GM23338 (cell line): ENCODE measurements at regions not wholly inside any gene's neighbourhood (a gene's known extent, or its start where the extent isn't known, plus 50 kb on each side); places are given as distances from the start of the nearest gene placed in this dataset.

Experiments
- CREB1 ChIP-seq: fragments of 250-450 bp; sonication (Bioruptor Pico); IDR thresholded peaks from 2 replicates; pipeline ENCODE4 v1.5.0; 2020; ENCODE audit warnings: low read depth, mild to moderate bottlenecking, moderate library complexity
- CTCF ChIP-seq, 2 experiments: fragments of 200-600 bp in 1 of 2; sonication (generic) in 1 of 2; conservative IDR thresholded peaks; 2 replicates each; pipeline versions ENCODE4 v1.5.1 to v1.6.1; 2016 to 2017; ENCODE audit warnings: antibody characterized with exemption in 2 of 2, low read depth in 2 of 2, mild to moderate bottlenecking in 2 of 2, moderate library complexity in 1 of 2
- EZH2 ChIP-seq: fragments of 200-600 bp; sonication (generic); IDR thresholded peaks from one replicate; pipeline ENCODE4 v1.8.0; 2017; ENCODE audit warnings: antibody characterized with exemption, mild to moderate bottlenecking, low read depth; ENCODE audit not compliant: unreplicated experiment
- EZH2phosphoT487 ChIP-seq: fragments of 200-600 bp; sonication (generic); IDR thresholded peaks from one replicate; pipeline ENCODE4 v1.8.1; 2018; ENCODE audit warnings: antibody characterized with exemption; ENCODE audit not compliant: unreplicated experiment
- JUNB ChIP-seq: IDR thresholded peaks from one replicate; pipeline ENCODE4 v1.6.1; 2016; ENCODE audit warnings: antibody characterized with exemption; ENCODE audit not compliant: unreplicated experiment
- NANOG ChIP-seq: IDR thresholded peaks from 2 replicates; pipeline ENCODE4 v1.6.1; 2016; ENCODE audit warnings: antibody characterized with exemption, borderline replicate concordance
- POLR2AphosphoS5 ChIP-seq: IDR thresholded peaks from 2 replicates; pipeline ENCODE4 v1.6.1; 2016; ENCODE audit warnings: antibody characterized with exemption, low read depth
- REST ChIP-seq: IDR thresholded peaks from one replicate; pipeline ENCODE4 v1.6.1; 2018; ENCODE audit warnings: antibody characterized with exemption; ENCODE audit not compliant: unreplicated experiment
- STAT1 ChIP-seq: IDR thresholded peaks from one replicate; pipeline ENCODE4 v1.6.1; 2016; ENCODE audit warnings: antibody characterized with exemption; ENCODE audit not compliant: unreplicated experiment
- ZNF114 ChIP-seq: fragments of 250-450 bp; sonication (Bioruptor Pico); IDR thresholded peaks from 2 replicates; pipeline ENCODE4 v1.5.0; 2020; ENCODE audit warnings: mild to moderate bottlenecking, moderate library complexity

DNA sequence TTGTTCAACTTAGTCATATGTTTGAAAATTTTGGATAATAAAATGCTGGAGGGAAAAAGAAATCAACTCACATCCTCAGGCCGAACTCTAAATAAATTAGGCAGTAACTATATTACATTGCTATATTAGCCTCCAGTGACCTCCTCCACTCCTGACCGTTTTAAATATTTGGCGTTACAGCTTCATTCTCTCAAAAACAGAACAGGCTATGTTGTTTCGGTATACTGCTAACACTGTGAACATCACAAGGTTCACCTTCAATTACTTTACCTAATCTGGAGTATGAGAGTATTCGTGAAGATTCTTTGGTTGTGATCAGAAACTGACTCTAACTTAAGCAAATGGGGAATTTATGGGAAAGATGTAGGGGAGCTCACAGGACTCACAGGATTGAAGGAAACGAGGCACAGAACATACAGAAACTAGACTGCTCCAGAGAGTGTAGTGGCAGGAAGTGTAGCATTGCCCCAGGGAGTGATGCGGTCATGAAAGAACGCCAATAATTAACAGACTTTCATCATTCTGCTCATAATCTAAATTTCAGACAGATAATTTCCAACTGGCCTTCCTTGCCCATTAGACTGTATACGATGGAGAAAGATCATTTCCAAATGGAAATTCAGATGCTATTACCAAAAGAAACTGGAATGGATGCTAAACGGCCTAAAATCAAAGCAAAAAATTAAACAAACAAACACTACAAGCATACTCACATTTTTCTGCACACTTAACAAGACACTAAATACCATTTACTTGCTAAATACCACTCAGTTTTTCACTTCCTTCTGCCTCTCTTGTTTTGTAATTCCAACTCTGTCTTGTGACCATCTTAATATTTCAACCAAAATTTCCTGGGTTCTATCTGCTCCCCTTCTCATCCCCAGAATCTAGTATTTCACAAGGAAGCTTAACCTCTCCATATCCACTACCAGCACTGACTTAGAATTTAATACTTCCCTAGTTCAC, 110.1 kb upstream of the LPAR1 start:
- TF ChIP-seq POLR2AphosphoS5 (no peak), CTCF (conservative IDR thresholded peaks at IDR 0.05; ENCODE audit: low read depth in 2 of 2) (no peak), EZH2 (no peak), EZH2phosphoT487 (no peak), JUNB (no peak), REST (no peak), STAT1 (no peak), CREB1 (CRISPR knock-in tag) (no peak), NANOG (no peak), ZNF114 (no peak)
